NB4 (cell line): ENCODE measurements at regions not wholly inside any gene's neighbourhood (a gene's known extent, or its start where the extent isn't known, plus 50 kb on each side); places are given as distances from the start of the nearest gene placed in this dataset.

ENCODE experiments used
- CTCF ChIP-seq: IDR thresholded peaks from one replicate; pipeline ENCODE4 v1.5.1; 2012; ENCODE audit warnings: low read depth, low read length
- MYC ChIP-seq: IDR thresholded peaks from 2 replicates; pipeline ENCODE4 v1.6.1; 2011; ENCODE audit warnings: low read depth, low read length

- TF ChIP-seq CTCF, result no peak
- no peak for TF ChIP-seq MYC
These were observed 510.1 kb downstream of the PLA2G4A start for GRCh38 chr1:187338762-187339412.
